Hepatocyte (in vitro differentiated cells): ENCODE measurements at regions not wholly inside any gene's neighbourhood (a gene's known extent, or its start where the extent isn't known, plus 50 kb on each side); places are given as distances from the start of the nearest gene placed in this dataset.

ENCODE experiments used
- DNase-seq: peaks from one replicate; pipeline ENCODE4 v3.0.0-alpha.2; 2016; ENCODE audit warnings: low spot score
- H2AFZ ChIP-seq: fragments of 200-600 bp; sonication (generic); 2 replicates; pipeline ENCODE4 v1.6.0; 2016; ENCODE audit warnings: antibody characterized with exemption, mild to moderate bottlenecking
- H3K27ac ChIP-seq: fragments of 200-600 bp; sonication (generic); 2 replicates; pipeline ENCODE4 v1.5.1; 2016; ENCODE audit warnings: mild to moderate bottlenecking
- H3K27me3 ChIP-seq: fragments of 200-600 bp; sonication (generic); 2 replicates; pipeline ENCODE4 v1.6.1; 2016
- H3K36me3 ChIP-seq: fragments of 200-600 bp; sonication (generic); replicated peaks from 2 replicates; pipeline ENCODE4 v1.5.1; 2016; ENCODE audit warnings: low read depth; ENCODE audit not compliant: insufficient read depth
- H3K4me1 ChIP-seq: fragments of 200-600 bp; sonication (generic); 2 replicates; pipeline ENCODE4 v1.5.1; 2016; ENCODE audit warnings: mild to moderate bottlenecking, moderate library complexity; ENCODE audit not compliant: insufficient read depth
- H3K4me2 ChIP-seq: fragments of 200-600 bp; sonication (generic); 2 replicates; pipeline ENCODE4 v1.6.0; 2016
- H3K4me3 ChIP-seq: fragments of 200-600 bp; sonication (generic); 2 replicates; pipeline ENCODE4 v1.5.1; 2016; ENCODE audit warnings: mild to moderate bottlenecking
- H3K79me2 ChIP-seq: fragments of 200-600 bp; sonication (generic); 2 replicates; pipeline ENCODE4 v1.6.0; 2017; ENCODE audit warnings: mild to moderate bottlenecking
- H3K9me2 ChIP-seq: fragments of 200-600 bp; sonication (generic); replicated peaks from 2 replicates; pipeline ENCODE4 v1.6.0; 2017; ENCODE audit warnings: mild to moderate bottlenecking; ENCODE audit not compliant: insufficient read depth
- H3K9me3 ChIP-seq: fragments of 200-600 bp; sonication (generic); 2 replicates; pipeline ENCODE4 v1.5.1; 2016; ENCODE audit warnings: low read depth, mild to moderate bottlenecking
- H4K20me1 ChIP-seq: fragments of 200-600 bp; sonication (generic); 2 replicates; pipeline ENCODE4 v1.6.0; 2016; ENCODE audit warnings: mild to moderate bottlenecking; ENCODE audit not compliant: insufficient read depth, poor library complexity, severe bottlenecking
- CTCF ChIP-seq: fragments of 200-600 bp; sonication (generic); IDR thresholded peaks from 2 replicates; pipeline ENCODE4 v1.5.1; 2016; ENCODE audit warnings: antibody characterized with exemption, mild to moderate bottlenecking; ENCODE audit not compliant: poor library complexity
- EZH2 ChIP-seq: fragments of 200-600 bp; sonication (generic); IDR thresholded peaks from 2 replicates; pipeline ENCODE4 v1.6.1; 2016; ENCODE audit warnings: antibody characterized with exemption, mild to moderate bottlenecking, borderline replicate concordance
- EZH2phosphoT487 ChIP-seq: fragments of 200-600 bp; sonication (generic); IDR thresholded peaks from one replicate; pipeline ENCODE4 v1.6.1; 2018; ENCODE audit warnings: antibody characterized with exemption, mild to moderate bottlenecking, low read depth, moderate library complexity; ENCODE audit not compliant: unreplicated experiment, severe bottlenecking
- WGBS: methylation state at CpG from one replicate; pipeline ENCODE4 v1.1.6; 2016; ENCODE audit warnings: low lambda C conversion rate; ENCODE audit errors: missing lambda C conversion rate; 5-methylcytosine and 5-hydroxymethylcytosine counted together

DNA sequence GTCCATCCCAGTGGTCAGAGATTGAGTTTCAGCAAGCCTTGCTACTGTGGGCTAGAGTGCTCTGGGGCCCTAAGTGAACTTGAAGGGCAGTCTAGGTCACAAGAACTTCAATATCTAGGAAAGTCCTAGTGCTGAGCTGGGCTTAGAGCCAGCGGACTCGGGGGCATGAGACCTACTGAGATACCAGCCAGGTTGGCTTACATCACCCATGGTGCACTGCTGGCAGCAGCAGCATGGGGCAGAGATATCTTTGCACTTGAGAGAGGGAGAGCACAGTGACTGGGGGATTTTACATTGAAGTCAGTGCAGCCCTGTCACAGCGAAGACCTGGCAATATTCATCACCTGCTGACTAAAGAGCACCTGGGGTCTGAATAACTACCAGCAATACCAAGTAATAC lies 158.3 kb upstream of the PRKD1 start:
- no peaks in the 10 kb centered on the region for H3K9me2 ChIP-seq
- no peaks in the 10 kb centered on the region for H3K9me3 ChIP-seq
- H3K79me2 ChIP-seq = no peaks in the 10 kb centered on the region
- no peak overlapping the region for H3K27ac ChIP-seq
- no peaks in the 10 kb centered on the region for H3K4me1 ChIP-seq
- H3K36me3 ChIP-seq = no peaks in the 10 kb centered on the region
- H3K4me3 ChIP-seq = no peak overlapping the region
- 84% methylated on average over 3 of the region's 3 CpGs for WGBS
- H2AFZ ChIP-seq = no peak overlapping the region
- no peak for DNase-seq
- no peaks in the 10 kb centered on the region for H3K27me3 ChIP-seq
- H4K20me1 ChIP-seq = no peaks in the 10 kb centered on the region
- no peak overlapping the region for H3K4me2 ChIP-seq
- TF ChIP-seq EZH2 = no peak
- no peak for TF ChIP-seq CTCF
- no peak for TF ChIP-seq EZH2phosphoT487

- H3K4me2 ChIP-seq = no peak overlapping the region
- H2AFZ ChIP-seq = no peak overlapping the region
- H3K27ac ChIP-seq = no peak overlapping the region
- no peak for DNase-seq
- 88% methylated on average over 4 of the region's 4 CpGs for WGBS
- H3K4me1 ChIP-seq = no peaks in the 10 kb centered on the region
- no peaks in the 10 kb centered on the region for H3K36me3 ChIP-seq
- H4K20me1 ChIP-seq = no peaks in the 10 kb centered on the region
- H3K9me3 ChIP-seq = no peaks in the 10 kb centered on the region
- no peak overlapping the region for H3K4me3 ChIP-seq
- no peaks in the 10 kb centered on the region for H3K79me2 ChIP-seq
- TF ChIP-seq EZH2phosphoT487 (no peak), EZH2 (no peak), CTCF (no peak)
- H3K9me2 ChIP-seq = no peaks in the 10 kb centered on the region
- H3K27me3 ChIP-seq = no peaks in the 10 kb centered on the region
Observed at GRCh38 chr14:30088620-30089019, 161.0 kb upstream of the PRKD1 start.

- no peak overlapping the region for H3K27ac ChIP-seq
- no peaks in the 10 kb centered on the region for H3K27me3 ChIP-seq
- H3K4me2 ChIP-seq = no peak overlapping the region
- H3K4me3 ChIP-seq = no peak overlapping the region
- H3K36me3 ChIP-seq = no peaks in the 10 kb centered on the region
- no peaks in the 10 kb centered on the region for H3K9me2 ChIP-seq
- H3K79me2 ChIP-seq = no peaks in the 10 kb centered on the region
- DNase-seq = no peak
- no peaks in the 10 kb centered on the region for H4K20me1 ChIP-seq
- no peak overlapping the region for H2AFZ ChIP-seq
- no peaks in the 10 kb centered on the region for H3K9me3 ChIP-seq
- WGBS = 78% methylated on average over 2 of the region's 2 CpGs
- no peak for TF ChIP-seq EZH2
- no peak for TF ChIP-seq CTCF
- no peak for TF ChIP-seq EZH2phosphoT487
- H3K4me1 ChIP-seq = no peaks in the 10 kb centered on the region
Observed at GRCh38 chr14:30108975-30109700, 181.5 kb upstream of the PRKD1 start.

DNA sequence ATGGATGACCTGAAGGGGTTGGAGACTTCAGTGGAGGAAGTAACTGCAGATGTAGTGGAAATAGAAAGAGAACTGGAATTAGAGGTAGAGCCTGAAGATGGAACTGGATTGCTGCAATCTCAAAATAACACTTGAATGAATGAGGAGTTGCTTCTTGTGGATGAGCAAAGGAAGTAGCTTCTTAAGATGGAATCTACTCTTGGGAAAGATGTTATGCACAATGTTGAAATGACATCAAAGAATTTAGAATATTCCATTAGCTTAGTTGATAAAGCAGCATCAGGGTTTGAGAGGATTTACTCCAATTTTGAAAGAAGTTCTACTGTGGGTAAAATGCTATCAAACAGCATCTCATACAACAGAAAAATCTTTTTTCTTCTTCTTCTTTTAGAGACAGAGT lies 186.4 kb upstream of the PRKD1 start:
- no peaks in the 10 kb centered on the region for H3K27me3 ChIP-seq
- no peaks in the 10 kb centered on the region for H3K79me2 ChIP-seq
- H4K20me1 ChIP-seq = no peaks in the 10 kb centered on the region
- TF ChIP-seq CTCF = no peak
- TF ChIP-seq EZH2 = no peak
- TF ChIP-seq EZH2phosphoT487 = no peak
- no peak for DNase-seq
- H2AFZ ChIP-seq = no peak overlapping the region
- no peaks in the 10 kb centered on the region for H3K36me3 ChIP-seq
- no peak overlapping the region for H3K4me2 ChIP-seq
- H3K9me3 ChIP-seq = no peaks in the 10 kb centered on the region
- no peaks in the 10 kb centered on the region for H3K4me1 ChIP-seq
- no peak overlapping the region for H3K4me3 ChIP-seq
- H3K27ac ChIP-seq = no peak overlapping the region
- H3K9me2 ChIP-seq = no peaks in the 10 kb centered on the region
